NCI-H1694 treated with DMSO at 0.1 percent for 48 hours (cell line): ENCODE measurements at regions not wholly inside any gene's neighbourhood (a gene's known extent, or its start where the extent isn't known, plus 50 kb on each side); places are given as distances from the start of the nearest gene placed in this dataset.
A peak's percentile ranks its signal among the peaks of the same experiment; 100 is the strongest.

Experiments used
- DNase-seq: peaks from one replicate; lab custom pipeline; 2025; lab: John Stamatoyannopoulos, UW

DNA sequence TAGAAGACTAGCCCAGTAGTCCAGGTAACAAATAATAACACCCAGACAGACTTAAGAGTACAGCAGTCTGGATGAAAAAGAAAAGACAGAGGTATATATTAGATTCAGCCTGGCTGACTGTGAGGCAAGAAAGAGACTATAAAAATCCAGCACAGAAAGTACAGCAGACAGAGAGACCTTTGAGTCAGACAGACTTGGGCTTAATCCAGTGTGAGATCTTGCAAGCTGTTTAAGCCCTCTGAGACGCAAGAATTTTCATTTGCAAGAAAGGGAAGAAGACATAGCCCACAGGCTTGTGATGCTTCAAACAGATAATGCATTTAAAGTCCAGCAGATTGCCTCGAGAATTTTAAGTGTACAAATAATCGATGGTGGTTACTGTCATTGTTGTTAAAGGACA lies 471.4 kb downstream of the LIG4 start:
- DNase-seq: no peak

DNA sequence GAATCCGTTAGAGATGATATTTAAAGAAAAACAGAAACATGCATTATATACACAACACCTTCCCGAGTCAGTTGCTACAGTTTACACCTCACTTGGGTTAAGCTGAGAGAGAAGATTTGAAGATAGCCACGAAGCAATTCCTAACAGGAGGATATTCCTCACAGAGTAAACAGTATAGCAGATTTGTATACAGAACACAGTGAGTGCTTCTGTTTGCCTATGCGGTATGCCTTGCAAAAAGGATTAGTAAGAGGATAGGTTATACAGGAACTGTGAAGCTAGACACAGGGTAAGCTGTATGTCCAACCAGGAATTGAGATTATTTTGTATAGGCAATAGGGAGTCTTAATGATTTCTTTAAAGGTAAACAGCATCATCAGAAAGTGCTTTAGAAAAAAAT lies 471.8 kb downstream of the LIG4 start:
- no peak for DNase-seq

DNA sequence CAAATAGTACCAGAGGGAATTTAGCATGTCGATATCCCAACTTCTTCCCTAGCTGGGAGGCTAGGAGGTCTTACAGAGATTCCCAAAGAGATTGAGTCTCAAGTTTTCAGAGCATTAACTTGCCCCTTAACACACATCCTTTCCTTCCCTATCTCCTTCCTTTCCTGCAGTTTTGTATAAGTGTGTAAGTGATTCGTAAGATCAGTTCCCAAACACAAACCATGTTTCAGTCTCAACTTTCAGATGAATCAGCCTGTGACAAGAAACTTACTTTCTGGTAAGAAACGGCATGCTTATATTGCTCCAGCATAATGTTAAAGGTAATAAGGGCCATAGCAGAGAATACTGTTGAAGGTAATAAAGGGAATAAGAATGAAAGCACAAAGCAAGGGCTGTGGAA lies 472.2 kb downstream of the LIG4 start:
- no peak for DNase-seq

DNA sequence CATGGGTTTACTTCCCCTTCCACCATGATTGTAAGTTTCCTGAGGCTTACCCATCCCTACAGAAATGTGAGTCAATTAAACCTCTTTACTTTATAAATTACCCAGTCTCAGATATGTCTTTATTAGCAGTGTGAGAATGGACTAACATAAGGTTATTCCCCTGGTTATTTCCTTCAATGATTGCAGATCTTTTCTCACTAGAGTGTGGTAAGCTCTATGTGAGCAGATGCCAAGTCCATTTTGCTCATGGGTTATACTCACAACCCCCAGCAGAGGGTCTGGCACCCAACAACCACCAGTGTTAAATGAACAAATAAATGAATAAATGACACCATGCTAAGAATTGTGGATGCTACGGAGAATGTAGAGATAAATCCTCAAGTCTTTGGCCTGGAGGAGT lies 472.8 kb downstream of the LIG4 start:
- no peak for DNase-seq

DNA sequence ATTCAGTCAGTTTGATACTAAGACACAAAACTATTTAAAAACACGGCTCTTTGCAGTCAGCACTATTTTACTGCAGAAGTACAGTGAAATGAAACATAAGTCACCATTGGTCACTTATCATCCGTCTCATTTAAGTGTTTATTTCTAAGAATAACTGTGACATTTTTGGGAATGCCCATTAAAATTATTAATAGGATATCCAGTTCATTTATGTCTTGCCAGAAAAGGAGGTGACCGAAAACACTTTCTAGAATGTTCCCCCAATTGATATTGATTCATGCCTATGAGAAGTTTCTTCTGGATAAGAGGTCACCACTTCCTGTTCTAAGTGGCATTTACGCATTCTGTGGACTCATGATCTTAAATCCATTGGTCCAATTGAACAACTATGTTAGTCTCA lies 477.3 kb downstream of the LIG4 start:
- DNase-seq: no peak

DNA sequence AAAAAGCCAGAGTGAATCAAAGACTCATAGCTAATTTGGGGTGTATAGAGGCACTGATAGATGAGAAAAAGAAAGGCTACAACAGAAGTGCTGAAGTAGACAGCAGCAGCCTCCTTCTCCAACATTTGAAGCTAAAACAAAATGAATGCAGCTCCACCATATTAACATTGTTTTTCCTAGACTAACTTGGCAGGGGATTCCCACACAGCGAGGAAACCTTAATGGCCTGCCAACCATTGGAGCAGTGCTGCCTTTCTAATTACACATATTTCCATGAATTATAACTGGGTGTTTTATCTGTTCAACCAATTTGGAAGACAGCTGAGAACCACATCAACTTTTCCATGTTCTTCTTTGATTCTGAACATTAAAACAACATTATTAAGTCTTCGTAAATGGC lies 478.6 kb downstream of the LIG4 start:
- no peak for DNase-seq

DNA sequence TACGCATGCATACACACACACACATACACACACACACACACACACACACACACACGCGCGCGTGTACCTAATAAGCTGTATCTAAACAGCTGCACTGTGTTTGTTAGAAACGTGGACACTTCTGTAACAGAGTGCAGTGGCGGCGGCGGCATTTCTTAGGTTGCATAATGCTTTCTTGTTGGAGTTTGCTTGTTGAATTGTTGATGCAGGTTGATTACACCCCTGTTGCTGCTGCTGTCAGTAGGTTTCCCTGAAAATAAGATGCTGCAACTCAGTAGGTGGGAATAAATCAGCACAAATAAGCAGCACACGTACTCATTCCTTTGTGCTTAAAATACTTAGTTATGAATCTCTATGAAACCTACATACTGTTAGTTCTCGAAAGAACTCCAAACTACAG lies 479.2 kb downstream of the LIG4 start:
- DNase-seq: no peak

DNA sequence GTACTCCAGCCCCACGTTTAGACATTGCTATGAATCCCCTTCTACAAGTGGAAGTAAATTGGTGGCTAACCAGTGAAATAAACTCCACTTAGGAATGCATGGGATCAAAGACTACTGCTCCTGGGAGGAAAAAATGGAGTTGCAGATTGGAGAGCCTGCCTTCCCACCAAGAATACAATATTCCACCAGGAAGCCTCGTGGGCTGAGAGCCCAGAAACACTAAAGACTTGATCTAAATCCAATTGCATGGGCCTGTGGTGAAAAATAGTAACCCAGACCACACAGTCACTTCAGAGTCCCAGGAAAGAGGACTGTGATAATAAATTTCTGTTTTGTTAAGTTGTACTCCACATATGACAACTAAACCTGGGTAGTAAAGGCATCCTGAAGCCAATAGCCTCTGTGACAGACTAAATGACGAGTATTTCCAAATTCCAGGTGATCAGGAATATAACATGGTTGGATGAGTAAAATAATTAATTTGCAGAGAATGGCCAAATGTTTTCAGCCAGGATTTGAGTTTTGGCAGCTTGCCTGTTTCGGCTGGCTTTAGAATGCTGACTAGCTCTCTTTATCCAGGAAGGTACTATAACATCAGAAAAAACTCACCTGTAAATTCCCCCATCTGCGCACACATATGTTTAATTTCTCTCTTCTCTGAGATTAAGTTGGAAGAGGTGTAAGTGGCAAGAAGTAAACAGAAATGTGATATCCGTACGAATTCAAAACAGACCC lies 480.3 kb downstream of the LIG4 start:
- peak; percentile 24 for DNase-seq

DNA sequence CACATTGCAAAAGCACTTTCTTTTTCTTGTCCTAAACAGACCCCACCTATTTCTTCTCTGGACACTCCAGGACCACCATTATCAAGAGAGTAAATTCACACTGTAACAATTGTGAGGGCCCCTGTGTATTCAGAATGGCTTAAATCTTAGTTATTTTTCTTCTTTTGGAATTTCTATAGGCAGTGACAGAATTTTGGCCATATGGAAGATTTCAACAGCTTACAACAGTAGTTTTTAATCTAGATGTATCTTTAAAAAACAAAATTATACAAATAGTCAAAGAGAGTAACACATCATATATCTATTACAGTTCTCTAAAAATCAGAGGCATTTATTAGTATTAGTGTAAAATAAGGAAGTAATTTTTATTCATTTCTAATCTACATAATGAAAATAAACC lies 482.1 kb downstream of the LIG4 start:
- no peak for DNase-seq

DNA sequence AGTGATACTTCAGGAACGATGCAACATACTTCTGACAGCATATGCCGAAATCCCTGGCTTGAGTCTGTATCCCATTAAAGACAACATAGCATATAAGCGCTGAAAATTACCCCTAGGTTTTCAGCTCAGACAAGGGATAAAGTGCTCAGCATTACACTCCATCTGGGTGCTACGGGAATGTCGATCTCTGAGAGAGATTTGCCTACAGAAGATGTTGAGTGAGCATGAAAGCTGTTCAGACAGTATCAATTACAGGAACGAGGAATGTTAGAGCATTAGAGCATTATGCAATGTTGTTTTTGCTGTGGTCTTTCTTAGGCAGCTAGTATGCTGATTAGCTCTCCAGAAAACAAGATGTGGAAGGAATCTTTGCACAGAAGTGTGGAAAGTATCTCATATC lies 484.5 kb downstream of the LIG4 start:
- no peak for DNase-seq

DNA sequence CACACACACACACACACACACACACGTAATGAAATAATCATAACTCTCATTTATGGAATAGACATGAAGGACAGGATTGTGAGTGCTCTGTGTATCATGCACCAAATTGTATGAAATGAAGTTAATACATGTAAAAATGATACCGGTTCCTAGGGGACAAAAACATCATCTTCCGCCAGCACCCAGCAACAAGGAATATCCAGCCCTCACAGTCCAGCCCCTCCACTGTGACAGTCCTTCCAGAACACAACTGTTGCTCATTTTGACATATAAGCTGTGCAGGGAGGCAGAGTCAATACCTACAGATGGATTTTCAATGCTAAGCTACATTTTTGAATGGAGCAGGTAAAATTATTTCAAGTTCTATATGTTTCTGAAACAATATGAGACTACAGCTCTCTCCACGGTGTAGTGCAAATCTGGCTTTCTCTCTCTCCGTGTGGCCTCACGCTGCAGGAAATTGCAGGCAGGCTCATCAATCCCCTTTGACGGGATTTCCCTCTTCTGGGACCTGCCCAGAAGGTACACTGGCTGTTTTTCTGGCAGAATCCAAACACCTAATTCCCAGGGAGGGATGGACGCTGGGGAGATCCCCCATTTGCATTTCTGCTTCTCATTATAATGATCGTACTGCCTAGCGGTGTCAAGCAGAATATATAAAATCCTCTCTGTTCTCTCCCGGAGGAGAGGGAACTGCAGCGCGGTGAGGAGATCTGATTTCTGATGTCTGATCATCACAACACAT lies 494.0 kb downstream of the LIG4 start:
- DNase-seq: no peak

DNA sequence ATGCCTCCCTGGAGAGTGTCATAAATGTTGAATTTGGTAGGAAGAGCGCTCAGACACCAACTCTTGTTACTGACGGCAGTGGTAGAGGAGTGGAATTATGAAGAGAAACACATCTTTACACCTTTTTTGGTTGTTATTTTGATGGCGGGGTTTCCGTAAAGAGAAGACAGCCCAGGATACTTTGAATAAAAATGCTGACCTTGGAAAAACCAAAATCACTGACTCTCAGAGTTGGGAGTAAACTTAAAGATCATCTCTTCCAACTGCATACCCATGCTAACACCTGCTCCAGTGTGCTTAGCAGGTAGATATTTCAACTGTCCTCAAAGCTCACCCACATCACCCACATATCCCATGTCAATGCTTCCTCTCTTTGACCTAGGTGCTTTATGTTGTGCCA lies 498.6 kb downstream of the LIG4 start:
- DNase-seq: no peak

DNA sequence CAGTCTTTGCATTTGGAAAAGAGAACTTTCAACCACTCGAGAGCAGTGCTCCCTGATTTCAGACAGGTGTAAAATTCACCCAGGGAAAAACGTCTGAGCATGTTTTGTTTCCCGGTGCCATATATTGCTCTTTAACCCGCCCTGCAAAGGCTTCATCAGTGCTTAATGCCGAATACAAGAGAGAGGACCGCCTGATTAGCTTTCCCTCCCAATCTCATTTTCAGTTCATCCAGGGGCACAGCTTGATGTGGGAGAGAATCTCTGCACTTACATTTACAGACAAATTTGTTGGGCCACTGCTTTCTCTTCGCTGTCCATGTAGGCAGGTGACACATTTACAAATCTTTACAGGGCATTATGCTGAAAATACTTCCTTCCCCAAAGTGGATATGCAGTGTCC lies 499.1 kb downstream of the LIG4 start:
- no peak for DNase-seq

DNA sequence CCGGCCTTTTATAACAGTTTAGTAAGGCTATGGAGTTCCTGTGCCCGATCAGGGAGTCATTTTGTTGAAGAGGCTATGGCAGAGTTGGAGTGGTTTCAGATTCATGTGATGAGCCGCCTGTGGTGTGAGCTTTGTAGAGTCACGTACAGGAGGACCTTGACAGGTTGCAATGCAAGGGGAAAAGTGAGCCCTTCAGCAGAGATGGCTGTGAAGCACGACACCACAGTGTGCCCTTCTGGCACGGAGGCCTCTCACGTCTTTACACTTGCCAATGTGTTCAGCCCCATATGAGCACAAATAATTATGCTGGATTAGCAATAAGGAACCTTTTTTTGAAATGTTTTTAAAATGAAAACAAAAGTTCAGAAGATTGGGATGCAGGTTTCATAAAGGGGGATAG lies 499.8 kb downstream of the LIG4 start:
- DNase-seq: no peak

DNA sequence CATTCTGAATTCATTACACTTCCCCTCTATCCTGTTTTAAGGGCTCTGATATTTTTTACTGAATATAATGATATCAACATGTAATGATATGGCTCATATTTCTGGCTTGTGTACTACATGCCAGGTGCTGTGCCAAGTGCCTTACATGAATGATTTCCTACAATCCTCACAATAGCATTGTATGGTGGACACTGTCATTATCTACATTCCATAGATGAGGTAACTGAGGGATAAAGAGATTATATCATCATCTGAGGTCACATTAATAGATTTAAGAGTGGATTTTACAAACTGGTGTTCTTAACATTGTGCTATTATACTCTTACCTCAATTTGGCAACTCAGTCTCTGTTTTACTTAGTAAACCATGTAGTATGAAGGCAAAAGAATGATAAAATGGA lies 502.0 kb downstream of the LIG4 start:
- no peak for DNase-seq

DNA sequence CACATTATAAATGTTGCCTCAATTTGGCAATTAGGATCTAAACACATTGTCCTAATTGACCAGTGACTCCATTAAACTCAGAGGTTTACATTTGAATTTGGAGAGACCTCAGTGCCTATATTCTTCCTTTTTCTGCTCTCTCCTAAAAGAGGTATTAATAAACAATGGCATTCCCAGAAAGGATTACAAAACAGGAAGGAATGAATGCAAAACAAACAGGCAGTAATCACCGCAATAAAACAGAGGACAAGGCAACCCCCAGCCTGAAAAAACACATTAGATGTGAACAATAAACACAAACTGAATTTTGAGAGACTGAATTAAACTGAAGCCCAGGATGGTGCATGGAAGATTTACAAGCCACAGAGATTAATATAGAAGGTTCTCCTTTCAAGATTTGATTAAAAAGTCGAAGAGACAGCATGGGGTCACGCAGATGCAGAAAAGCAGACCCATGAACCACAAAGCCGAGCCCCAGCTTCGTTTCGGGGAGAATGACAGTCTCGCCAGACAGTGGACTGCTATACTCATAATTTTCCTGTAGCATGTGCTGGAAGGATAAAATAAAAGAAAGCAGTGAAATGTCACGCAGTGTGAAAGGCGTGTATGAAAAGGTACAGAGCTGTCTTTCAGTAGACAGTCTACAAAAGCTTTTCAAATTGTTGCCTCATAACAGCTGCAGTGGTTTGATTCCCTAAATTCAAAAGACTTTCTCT lies 503.0 kb downstream of the LIG4 start:
- no peak for DNase-seq

DNA sequence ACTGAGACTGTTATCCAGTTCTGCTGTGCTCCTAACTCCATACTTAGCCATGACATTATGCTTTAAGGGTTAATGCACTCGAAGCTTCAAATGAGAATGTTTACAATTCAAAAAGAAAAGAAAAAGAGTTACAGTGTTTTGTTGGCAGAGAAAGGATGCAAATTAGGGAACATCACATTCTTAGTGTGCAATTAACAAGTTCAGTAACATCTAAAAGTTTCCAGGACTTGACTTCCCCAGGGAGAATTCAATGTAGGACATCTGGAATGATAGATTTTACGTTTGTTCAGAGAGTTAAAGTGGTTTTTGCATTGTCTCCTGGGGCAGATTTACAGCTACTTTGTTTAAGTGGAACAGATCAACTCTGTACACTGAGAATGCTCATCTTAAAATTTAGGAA lies 525.2 kb downstream of the LIG4 start:
- DNase-seq: no peak

DNA sequence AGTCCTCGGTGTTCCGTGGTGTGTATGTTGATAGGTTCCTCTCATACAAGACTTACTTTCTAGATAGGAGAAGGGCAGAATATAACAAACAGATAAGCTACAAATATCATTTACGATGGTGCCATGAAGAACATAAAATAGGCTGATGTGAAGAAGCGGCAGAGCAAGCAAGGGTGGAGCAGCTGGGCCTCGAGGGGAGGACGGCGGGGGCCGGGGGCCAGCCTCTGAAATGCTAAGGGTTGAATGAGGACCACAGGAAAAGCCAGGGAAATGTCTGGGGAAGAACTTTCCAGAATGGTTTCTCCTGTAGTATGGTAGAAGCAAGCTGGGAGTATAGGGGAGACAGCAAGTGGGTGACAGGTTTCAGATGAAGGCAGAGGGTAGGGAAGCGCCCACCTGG lies 529.5 kb downstream of the LIG4 start:
- DNase-seq: no peak

DNA sequence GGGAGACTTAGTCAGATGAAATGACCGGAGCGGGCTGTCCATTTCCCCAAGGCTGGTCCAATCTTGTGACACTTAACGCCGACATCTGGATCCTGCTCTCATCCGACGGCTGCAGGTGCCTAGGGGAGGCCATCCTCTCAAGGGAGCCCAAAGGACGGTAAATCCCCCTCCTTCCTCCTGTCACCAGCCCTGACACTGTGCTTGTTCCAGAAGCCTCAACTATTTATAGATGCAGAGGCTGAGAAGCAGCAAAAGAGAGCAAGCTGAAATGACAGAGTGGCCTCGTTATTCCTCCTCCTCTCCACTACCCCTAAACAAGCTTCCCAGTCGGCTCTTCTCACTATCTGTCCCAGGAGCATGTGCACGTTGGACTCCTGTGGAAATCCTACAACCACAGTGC lies 533.7 kb downstream of the LIG4 start:
- DNase-seq: no peak

DNA sequence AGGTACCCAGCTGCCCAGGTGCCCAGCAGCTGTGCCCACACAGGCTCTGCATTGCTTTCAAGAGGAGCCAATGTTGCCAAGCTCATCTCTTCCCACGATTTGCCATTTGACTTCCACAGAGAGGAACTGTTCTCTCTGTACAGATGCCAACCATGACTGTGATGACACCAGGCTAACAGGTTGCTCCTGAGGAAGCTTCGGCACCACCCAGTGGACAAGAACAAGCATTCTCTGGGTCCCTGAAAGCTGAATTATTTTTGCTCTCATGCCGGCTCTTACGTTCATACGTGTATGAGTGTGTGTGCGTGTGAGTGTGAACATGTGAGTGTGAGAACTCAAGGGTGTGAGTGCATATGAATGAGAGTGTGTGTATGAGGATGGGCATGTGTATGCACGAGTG lies 535.2 kb downstream of the LIG4 start:
- DNase-seq: peak; percentile 59

DNA sequence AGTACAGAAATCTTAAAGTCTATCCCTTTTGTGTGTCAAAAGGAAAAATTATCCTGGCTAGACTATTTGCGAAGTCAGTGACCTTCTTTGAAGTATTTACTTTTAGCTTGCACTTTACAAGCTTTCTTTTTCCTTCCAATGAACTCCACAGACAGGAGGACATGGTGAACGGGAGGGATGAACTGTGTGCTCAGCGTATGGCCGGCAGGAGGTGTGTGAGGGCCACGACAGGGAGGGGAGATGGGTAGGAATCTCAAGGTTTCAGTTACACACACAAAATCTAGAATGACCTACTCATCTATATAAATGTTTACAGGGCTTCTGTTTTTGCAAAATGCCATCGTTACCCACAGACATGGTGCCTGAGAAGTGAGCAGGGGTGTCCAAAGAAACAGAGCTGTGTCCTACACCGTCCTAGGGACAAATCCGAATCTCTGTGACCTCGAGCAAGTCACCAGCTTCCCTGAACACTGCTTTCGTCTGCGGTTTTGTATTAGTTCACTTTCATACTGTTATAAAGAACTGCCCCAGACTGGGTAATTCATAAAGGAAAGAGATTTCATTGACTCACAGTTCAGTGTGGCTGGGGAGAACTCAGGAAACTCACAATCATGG lies 537.2 kb downstream of the LIG4 start:
- DNase-seq: no peak

DNA sequence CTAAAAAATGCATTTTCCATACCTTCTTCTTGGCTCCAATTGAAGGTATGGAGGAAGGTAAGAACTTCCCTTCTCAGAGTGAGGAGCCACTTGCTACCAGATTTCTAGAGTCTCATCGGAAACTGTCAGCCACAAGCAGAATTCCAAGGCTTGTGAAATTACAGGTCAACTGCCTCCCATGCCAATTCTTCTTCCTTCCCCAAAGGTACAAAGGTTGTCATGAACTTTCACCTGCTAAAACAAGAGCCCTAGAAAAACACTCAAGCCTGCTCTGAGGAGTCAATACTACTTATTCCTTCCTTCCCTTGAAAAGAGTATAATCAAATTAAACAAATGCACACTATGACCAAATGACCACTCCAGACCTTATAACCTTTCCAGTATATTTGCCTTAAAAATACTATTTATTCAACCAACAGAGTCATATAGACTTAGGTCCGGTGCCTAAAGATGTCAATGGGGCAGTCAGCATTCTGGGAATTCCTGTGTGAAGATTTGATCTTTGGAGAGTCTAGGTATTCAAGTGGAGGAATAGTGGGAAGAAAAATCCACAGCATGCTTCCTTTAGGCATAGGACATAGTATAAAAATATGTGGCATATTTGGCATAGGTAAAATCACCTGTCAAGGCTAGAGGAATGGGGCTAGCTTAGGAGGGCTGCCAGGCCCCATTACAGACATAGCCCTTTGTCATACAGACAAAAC lies 539.3 kb downstream of the LIG4 start:
- DNase-seq: no peak
